ENCODE measurements at regions not wholly inside any gene's neighbourhood (a gene's known extent, or its start where the extent isn't known, plus 50 kb on each side); places are given as distances from the start of the nearest gene placed in this dataset.
"Not testable (repeated sequence)": the region's sequence is repeated elsewhere in the genome, so short reads cannot be mapped to it uniquely, and the experiment has no call there.

- no peak overlapping the region for H3K27ac ChIP-seq (ENCODE audit: low read length)
- TF ChIP-seq REST (IDR thresholded peaks at IDR 0.05; ENCODE audit: borderline replicate concordance) (no peak), TAF1 (IDR thresholded peaks at IDR 0.05; ENCODE audit: low read depth) (no peak), CTCF (IDR thresholded peaks at IDR 0.05; ENCODE audit: poor library complexity, severe bottlenecking) (no peak), EP300 (conservative IDR thresholded peaks at IDR 0.05; ENCODE audit: poor library complexity, severe bottlenecking) (no peak), SMC3 (conservative IDR thresholded peaks at IDR 0.05; ENCODE audit: poor library complexity) (no peak), POLR2AphosphoS5 (IDR thresholded peaks at IDR 0.05) (no peak), EZH2 (IDR thresholded peaks at IDR 0.05; ENCODE audit: borderline replicate concordance, insufficient read depth, low read length, poor library complexity, severe bottlenecking) (no peak), RAD21 (conservative IDR thresholded peaks at IDR 0.05) (no peak), MXI1 (conservative IDR thresholded peaks at IDR 0.05; ENCODE audit: poor library complexity, severe bottlenecking) (no peak)
These were observed 574.7 kb downstream of the TBC1D32 start for GRCh38 chr6:120759570-120759969.

GRCh38 chr6:120748574-120748973, 585.7 kb downstream of the TBC1D32 start:
- H3F3A ChIP-seq (ENCODE audit: insufficient read depth, low read length, poor library complexity, severe bottlenecking); H3K4me2 ChIP-seq (ENCODE audit: low read length); H3K27me3 ChIP-seq (ENCODE audit: insufficient read depth, low read depth, low read length); H3K9me3 ChIP-seq (ENCODE audit: low read length); H3K9me2 ChIP-seq (ENCODE audit: insufficient read depth, low read length); H3K4me3 ChIP-seq (ENCODE audit: low read length); H4K20me1 ChIP-seq (ENCODE audit: insufficient read depth); H3K79me2 ChIP-seq (replicated peaks; ENCODE audit: insufficient read depth, low read length); H2AFZ ChIP-seq (ENCODE audit: low read depth, low read length); H3K9ac ChIP-seq (ENCODE audit: low read length); H3K36me3 ChIP-seq (ENCODE audit: insufficient read depth, low read length); H3K27ac ChIP-seq (ENCODE audit: low read length): not testable (repeated sequence)

More at GRCh38 chr6:120759570-120759969, 574.7 kb downstream of the TBC1D32 start:
- no peaks in the 10 kb centered on the region for H3F3A ChIP-seq (ENCODE audit: insufficient read depth, low read length, poor library complexity, severe bottlenecking)
- H3K9me2 ChIP-seq (ENCODE audit: insufficient read depth, low read length): no peaks in the 10 kb centered on the region
- no peaks in the 10 kb centered on the region for H3K27me3 ChIP-seq (ENCODE audit: insufficient read depth, low read depth, low read length)
- H3K79me2 ChIP-seq (replicated peaks; ENCODE audit: insufficient read depth, low read length): no peaks in the 10 kb centered on the region
- H3K4me3 ChIP-seq (ENCODE audit: low read length): no peak overlapping the region
- no peaks in the 10 kb centered on the region for H3K36me3 ChIP-seq (ENCODE audit: insufficient read depth, low read length)
- H3K4me2 ChIP-seq (ENCODE audit: low read length): no peak overlapping the region
- no peaks in the 10 kb centered on the region for H3K9me3 ChIP-seq (ENCODE audit: low read length)
- no peak overlapping the region for H2AFZ ChIP-seq (ENCODE audit: low read depth, low read length)
- H3K9ac ChIP-seq (ENCODE audit: low read length): no peak overlapping the region
- no peaks in the 10 kb centered on the region for H4K20me1 ChIP-seq (ENCODE audit: insufficient read depth)

- Histone ChIP-seq H3K9me3 (ENCODE audit: low read length) (peaks cover 5% of the 10 kb centered on the region), H3K9me2 (ENCODE audit: insufficient read depth, low read length) (no peaks in the 10 kb centered on the region), H3K27ac (ENCODE audit: low read length) (no peak overlapping the region), H4K20me1 (ENCODE audit: insufficient read depth) (no peaks in the 10 kb centered on the region), H3F3A (ENCODE audit: insufficient read depth, low read length, poor library complexity, severe bottlenecking) (no peaks in the 10 kb centered on the region), H3K9ac (ENCODE audit: low read length) (no peak overlapping the region), H2AFZ (ENCODE audit: low read depth, low read length) (no peak overlapping the region), H3K27me3 (ENCODE audit: insufficient read depth, low read depth, low read length) (no peaks in the 10 kb centered on the region), H3K79me2 (replicated peaks; ENCODE audit: insufficient read depth, low read length) (no peaks in the 10 kb centered on the region), H3K4me2 (ENCODE audit: low read length) (no peak overlapping the region), H3K4me3 (ENCODE audit: low read length) (no peak overlapping the region), H3K36me3 (ENCODE audit: insufficient read depth, low read length) (no peaks in the 10 kb centered on the region)
- no peak for TF ChIP-seq SMC3 (conservative IDR thresholded peaks at IDR 0.05; ENCODE audit: poor library complexity)
- no peak for TF ChIP-seq POLR2AphosphoS5 (IDR thresholded peaks at IDR 0.05)
- no peak for TF ChIP-seq REST (IDR thresholded peaks at IDR 0.05; ENCODE audit: borderline replicate concordance)
- TF ChIP-seq MXI1 (conservative IDR thresholded peaks at IDR 0.05; ENCODE audit: poor library complexity, severe bottlenecking): no peak
- TF ChIP-seq EP300 (conservative IDR thresholded peaks at IDR 0.05; ENCODE audit: poor library complexity, severe bottlenecking): no peak
- TF ChIP-seq TAF1 (IDR thresholded peaks at IDR 0.05; ENCODE audit: low read depth): no peak
- no peak for TF ChIP-seq CTCF (IDR thresholded peaks at IDR 0.05; ENCODE audit: poor library complexity, severe bottlenecking)
- no peak for TF ChIP-seq EZH2 (IDR thresholded peaks at IDR 0.05; ENCODE audit: borderline replicate concordance, insufficient read depth, low read length, poor library complexity, severe bottlenecking)
- no peak for TF ChIP-seq RAD21 (conservative IDR thresholded peaks at IDR 0.05)
These were observed 597.5 kb downstream of the TBC1D32 start for GRCh38 chr6:120736740-120737139.

Measured in neural cell (in vitro differentiated cells).